ENCODE measurements at regions not wholly inside any gene's neighbourhood (a gene's known extent, or its start where the extent isn't known, plus 50 kb on each side); places are given as distances from the start of the nearest gene placed in this dataset.

GRCh38 chr1:198906739-198907422 is 268.0 kb downstream of the PTPRC start:
- no peak for DNase-seq

- no peak for DNase-seq
These were observed 268.5 kb downstream of the PTPRC start for GRCh38 chr1:198907423-198907746.

GRCh38 chr1:198908995-198909394 is 270.2 kb downstream of the PTPRC start:
- no peak for DNase-seq

- no peak for DNase-seq
These were observed 271.1 kb downstream of the PTPRC start for GRCh38 chr1:198909973-198910372.

- no peak for DNase-seq
These were observed 272.0 kb downstream of the PTPRC start for GRCh38 chr1:198910816-198911215.

GRCh38 chr1:198912046-198912445 is 273.2 kb downstream of the PTPRC start:
- DNase-seq: no peak

GRCh38 chr1:198913667-198914066 is 274.8 kb downstream of the PTPRC start:
- DNase-seq: no peak

- no peak for DNase-seq
These were observed 276.7 kb downstream of the PTPRC start for GRCh38 chr1:198915327-198916231.

- DNase-seq: no peak
These were observed 278.4 kb downstream of the PTPRC start for GRCh38 chr1:198917226-198917625.

GRCh38 chr1:198918920-198919319 is 280.1 kb downstream of the PTPRC start:
- DNase-seq: no peak

- no peak for DNase-seq
These were observed 281.0 kb downstream of the PTPRC start for GRCh38 chr1:198919667-198920398.

GRCh38 chr1:198922638-198923430 is 284.0 kb downstream of the PTPRC start:
- DNase-seq: no peak

GRCh38 chr1:198923993-198924392 is 285.2 kb downstream of the PTPRC start:
- DNase-seq: no peak

- DNase-seq: no peak
These were observed 286.7 kb downstream of the PTPRC start for GRCh38 chr1:198925567-198925966.

GRCh38 chr1:198927129-198927528 is 288.3 kb downstream of the PTPRC start:
- DNase-seq: no peak

GRCh38 chr1:198929111-198929604 is 290.3 kb downstream of the PTPRC start:
- no peak for DNase-seq

GRCh38 chr1:198929961-198930599 is 291.2 kb downstream of the PTPRC start:
- DNase-seq: no peak

GRCh38 chr1:198932351-198932991 is 293.6 kb downstream of the PTPRC start:
- no peak for DNase-seq

- no peak for DNase-seq
These were observed 294.8 kb downstream of the PTPRC start for GRCh38 chr1:198933515-198934222.

- no peak for DNase-seq
These were observed 295.6 kb downstream of the PTPRC start for GRCh38 chr1:198934426-198934825.

GRCh38 chr1:198934901-198935305 is 296.1 kb downstream of the PTPRC start:
- peak; percentile 23 for DNase-seq

Data from activated T-cell treated with anti-CD3 and anti-CD28 coated beads for 4 hours (primary cell).